Effector memory CD8-positive, alpha-beta T cell (primary cell): ENCODE measurements at regions not wholly inside any gene's neighbourhood (a gene's known extent, or its start where the extent isn't known, plus 50 kb on each side); places are given as distances from the start of the nearest gene placed in this dataset.

ENCODE experiments used
- ATAC-seq: fragments of 150-1000 bp; cut with Tn5 transposase; replicated peaks from 2 replicates; pipeline ENCODE4 v1.10.0; 2021; ENCODE audit warnings: mild to moderate bottlenecking, moderate library complexity
- DNase-seq, 3 experiments: peaks; one replicate each; pipeline ENCODE4 v3.0.0; 2021
- H3K27ac Mint-ChIP-seq, 2 donors: one replicate each; pipeline ENCODE4 v1.8.0; 2022; ENCODE audit warnings: mild to moderate bottlenecking in 2 of 2, mixed read lengths in 2 of 2, moderate library complexity in 2 of 2
- H3K27me3 Mint-ChIP-seq, 2 donors: one replicate each; pipeline ENCODE4 v1.8.0; 2022; ENCODE audit warnings: mixed read lengths in 2 of 2
- H3K36me3 Mint-ChIP-seq: one replicate; pipeline ENCODE4 v1.8.0; 2022; ENCODE audit warnings: mild to moderate bottlenecking, moderate library complexity, mixed read lengths; ENCODE audit not compliant: insufficient read depth
- H3K4me1 Mint-ChIP-seq, 2 donors: one replicate each; pipeline ENCODE4 v1.8.0; 2022; ENCODE audit warnings: low read depth in 2 of 2, mixed read lengths in 2 of 2
- H3K4me3 Mint-ChIP-seq, 2 donors: one replicate each; pipeline ENCODE4 v1.8.0; 2022; ENCODE audit warnings: mild to moderate bottlenecking in 2 of 2, mixed read lengths in 2 of 2, moderate library complexity in 2 of 2
- H3K9me3 Mint-ChIP-seq, 2 donors: one replicate each; pipeline ENCODE4 v1.8.0; 2022; ENCODE audit warnings: mixed read lengths in 2 of 2

DNA sequence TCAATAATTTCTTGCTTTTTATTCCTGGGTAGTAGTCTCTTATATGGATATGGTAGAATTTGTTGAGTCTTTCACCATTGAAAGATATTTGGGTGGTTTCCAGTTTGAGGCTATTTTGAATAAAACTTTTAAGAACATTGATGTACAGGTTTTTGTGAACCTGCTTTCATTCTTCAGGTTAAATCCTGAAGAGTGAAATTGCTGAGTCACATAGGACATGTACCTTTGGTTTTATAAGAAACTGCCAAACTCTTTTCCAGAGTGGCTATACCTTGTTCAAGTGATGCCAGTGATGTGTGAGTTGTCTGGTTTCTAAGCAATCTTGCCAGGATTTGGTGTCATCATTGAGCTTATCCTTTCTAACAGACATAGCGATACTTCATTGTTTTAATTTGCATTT is 184.6 kb upstream of the PZP start:
- no peak overlapping the region for H3K27ac Mint-ChIP-seq

DNA sequence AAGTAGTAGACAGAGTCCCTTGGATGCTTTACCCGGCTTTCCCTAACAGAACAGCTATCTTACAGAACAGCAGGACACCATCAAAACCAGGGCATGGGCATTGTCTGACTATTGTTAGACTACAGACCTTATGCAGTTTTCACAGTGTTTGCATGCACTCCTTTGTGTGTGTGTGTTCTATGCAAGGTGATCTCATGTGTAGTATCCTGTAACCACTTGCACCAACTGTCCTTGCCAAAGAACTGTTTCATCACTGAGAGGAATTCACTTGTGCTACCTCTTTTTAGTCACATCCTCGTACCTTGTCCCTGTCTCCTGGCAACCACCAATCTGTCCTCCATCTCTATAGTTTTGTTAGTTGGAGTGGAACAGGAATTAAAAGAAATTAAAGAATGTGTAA is 183.6 kb upstream of the PZP start:
- Mint-ChIP-seq H3K27ac (no peak overlapping the region), H3K4me1 (peaks cover 5 to 9% of the 10 kb centered on the region in 2 donors), H3K27me3 (no peaks in the 10 kb centered on the region), H3K4me3 (no peak overlapping the region), H3K36me3 (no peaks in the 10 kb centered on the region), H3K9me3 (no peaks in the 10 kb centered on the region)
- DNase-seq: no peak
- ATAC-seq: no peak

More for the DNA sequence above, 184.6 kb upstream of the PZP start:
- H3K4me3 Mint-ChIP-seq: no peak overlapping the region
- no peaks in the 10 kb centered on the region for H3K36me3 Mint-ChIP-seq
- ATAC-seq: no peak
- no peaks in the 10 kb centered on the region for H3K27me3 Mint-ChIP-seq
- DNase-seq: no peak
- no peaks in the 10 kb centered on the region for H3K9me3 Mint-ChIP-seq
- H3K4me1 Mint-ChIP-seq: peaks cover 2% of the 10 kb centered on the region in 2 donors

DNA sequence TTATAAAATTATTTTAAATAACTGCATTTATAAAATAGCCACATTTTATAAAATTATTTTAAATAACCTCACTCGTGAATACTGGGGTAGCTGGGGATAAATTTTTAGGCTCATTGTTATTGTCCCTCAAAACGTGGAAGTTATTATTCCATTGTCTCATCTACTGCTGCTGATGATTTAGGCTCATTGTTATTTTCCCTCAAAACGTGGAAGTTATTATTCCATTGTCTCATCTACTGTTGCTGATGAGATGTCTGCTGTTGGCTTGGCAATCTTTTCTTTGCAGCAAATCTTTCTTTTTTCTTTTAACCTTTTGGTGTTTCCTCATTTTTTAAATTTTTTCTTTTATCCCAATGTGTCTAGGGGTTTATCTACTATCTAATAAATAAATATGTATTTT is 182.6 kb upstream of the PZP start:
- Mint-ChIP-seq H3K4me1 (peaks cover 5 to 9% of the 10 kb centered on the region in 2 donors), H3K36me3 (no peaks in the 10 kb centered on the region), H3K27ac (no peak overlapping the region), H3K27me3 (no peaks in the 10 kb centered on the region), H3K9me3 (no peaks in the 10 kb centered on the region), H3K4me3 (no peak overlapping the region)
- ATAC-seq (no peak), DNase-seq (no peak)

DNA sequence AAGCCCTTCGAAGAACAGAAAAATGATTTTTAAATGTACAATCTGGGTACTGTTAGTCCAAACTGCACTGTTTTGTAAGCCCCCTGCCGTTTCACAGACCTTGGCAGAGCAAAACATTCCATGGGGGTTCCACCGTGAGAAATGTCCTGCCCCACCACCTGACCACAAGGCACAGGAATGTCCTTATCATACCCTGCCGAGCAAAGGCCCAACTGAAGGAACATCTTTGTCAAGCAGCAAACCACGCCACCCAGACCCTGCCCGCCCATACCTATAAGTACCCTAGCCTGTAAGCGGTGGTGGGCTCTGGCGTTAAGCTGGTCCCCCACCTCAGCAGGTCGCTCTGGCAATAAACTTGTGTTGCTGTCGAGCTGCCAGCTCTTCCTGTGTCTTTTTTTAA is 181.6 kb upstream of the PZP start:
- Mint-ChIP-seq H3K4me3 (no peak overlapping the region), H3K36me3 (no peaks in the 10 kb centered on the region), H3K9me3 (no peaks in the 10 kb centered on the region), H3K27me3 (no peaks in the 10 kb centered on the region), H3K27ac (no peak overlapping the region), H3K4me1 (peaks cover 5 to 9% of the 10 kb centered on the region in 2 donors)
- ATAC-seq: no peak
- DNase-seq: no peak

DNA sequence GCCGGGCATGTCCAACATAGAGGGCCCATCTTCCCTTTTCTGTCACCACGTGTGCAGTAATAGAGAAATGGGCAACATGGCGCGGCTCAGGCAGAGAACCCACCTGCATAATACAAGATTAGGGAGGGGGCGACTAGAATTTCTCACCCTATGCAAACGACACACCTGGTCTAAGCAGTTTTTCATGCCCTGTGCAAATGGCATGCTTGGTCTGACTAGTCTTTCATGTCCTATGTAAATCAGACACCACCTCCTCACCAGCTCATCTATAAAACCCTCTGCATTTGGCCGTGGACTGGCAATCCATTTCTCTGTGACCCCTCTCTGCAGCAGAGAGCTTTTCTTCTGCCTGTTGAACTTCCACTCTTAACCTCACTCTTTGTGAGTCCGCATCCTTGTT is 180.2 kb upstream of the PZP start:
- Mint-ChIP-seq H3K27ac (no peak overlapping the region), H3K4me1 (peaks cover 7 to 9% of the 10 kb centered on the region in 2 donors), H3K36me3 (no peaks in the 10 kb centered on the region), H3K9me3 (no peaks in the 10 kb centered on the region), H3K4me3 (no peak overlapping the region), H3K27me3 (no peaks in the 10 kb centered on the region)
- no peak for ATAC-seq
- DNase-seq: no peak

DNA sequence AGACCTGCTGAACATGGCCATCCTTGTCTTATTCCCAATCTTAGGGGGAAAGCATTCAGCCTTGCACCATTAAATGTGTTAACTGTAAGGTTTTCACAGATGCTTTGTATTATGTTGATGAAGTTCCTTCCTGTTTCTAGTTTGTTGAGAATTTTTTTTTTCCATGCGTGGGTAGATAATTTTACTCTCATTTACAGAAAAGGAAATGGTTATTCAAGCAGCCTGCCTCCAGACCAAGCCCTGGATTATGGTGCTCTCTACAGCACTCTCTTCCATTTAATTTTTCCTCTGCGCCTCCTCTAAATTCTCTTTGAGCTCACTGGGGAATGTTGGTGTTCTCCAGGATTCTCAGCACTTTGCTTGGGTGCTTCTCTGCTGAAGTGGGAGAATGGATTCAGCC is 179.3 kb upstream of the PZP start:
- H3K27me3 Mint-ChIP-seq: no peaks in the 10 kb centered on the region
- ATAC-seq (no peak), DNase-seq (no peak)
- no peaks in the 10 kb centered on the region for H3K36me3 Mint-ChIP-seq
- no peaks in the 10 kb centered on the region for H3K9me3 Mint-ChIP-seq
- H3K4me1 Mint-ChIP-seq: peaks cover 7 to 9% of the 10 kb centered on the region in 2 donors
- peak overlapping the region; percentile 12 to 79 for H3K27ac Mint-ChIP-seq
- no peak overlapping the region for H3K4me3 Mint-ChIP-seq

DNA sequence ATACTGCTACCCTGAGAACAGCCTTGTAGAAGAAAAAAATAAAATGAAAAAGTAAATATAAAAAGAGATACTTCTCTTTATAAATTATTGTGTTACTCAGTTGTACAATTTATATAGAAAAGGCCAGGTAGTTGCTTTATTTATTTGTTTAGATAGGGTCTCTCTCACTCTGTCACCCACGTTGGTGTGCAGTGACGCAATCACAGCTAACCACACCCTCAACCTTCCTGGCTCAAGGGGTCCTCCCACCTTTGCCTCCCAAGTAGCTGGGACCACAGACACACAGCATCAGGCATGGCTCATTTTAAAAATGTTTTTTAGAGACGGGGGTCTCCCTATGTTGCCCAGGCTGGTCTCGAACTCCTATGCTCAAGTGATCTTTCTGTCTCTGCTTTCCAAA is 175.4 kb upstream of the PZP start:
- H3K27ac Mint-ChIP-seq: no peak overlapping the region
- DNase-seq: no peak
- H3K36me3 Mint-ChIP-seq: no peaks in the 10 kb centered on the region
- H3K27me3 Mint-ChIP-seq: peaks cover 0 to 6% of the 10 kb centered on the region in 2 donors
- no peak for ATAC-seq
- H3K9me3 Mint-ChIP-seq: no peaks in the 10 kb centered on the region
- peaks cover 7 to 9% of the 10 kb centered on the region in 2 donors for H3K4me1 Mint-ChIP-seq
- no peak overlapping the region for H3K4me3 Mint-ChIP-seq

DNA sequence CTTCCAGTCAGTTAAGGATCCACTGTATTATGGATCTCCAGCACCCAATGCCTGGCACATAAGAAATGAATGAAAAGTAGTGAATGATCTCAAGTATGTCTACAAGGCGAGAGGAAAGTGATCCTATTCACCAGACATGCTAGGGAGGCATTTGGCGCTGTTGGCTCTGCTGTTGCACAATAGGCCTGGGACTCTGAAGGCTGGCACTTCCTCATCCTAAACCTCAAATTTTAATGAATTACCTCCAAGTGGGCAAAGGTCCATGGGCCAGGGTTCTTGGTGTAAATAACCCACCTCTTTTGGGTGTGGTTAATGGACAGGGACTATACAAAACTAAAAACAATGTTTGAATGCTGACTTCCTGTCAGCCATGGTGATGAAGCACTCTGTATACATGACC is 173.4 kb upstream of the PZP start:
- peaks cover 0 to 2% of the 10 kb centered on the region in 2 donors for H3K4me1 Mint-ChIP-seq
- H3K27me3 Mint-ChIP-seq: peaks cover 0 to 15% of the 10 kb centered on the region in 2 donors
- H3K4me3 Mint-ChIP-seq: no peak overlapping the region
- H3K9me3 Mint-ChIP-seq: no peaks in the 10 kb centered on the region
- ATAC-seq (no peak), DNase-seq (no peak)
- no peak overlapping the region for H3K27ac Mint-ChIP-seq
- H3K36me3 Mint-ChIP-seq: no peaks in the 10 kb centered on the region

DNA sequence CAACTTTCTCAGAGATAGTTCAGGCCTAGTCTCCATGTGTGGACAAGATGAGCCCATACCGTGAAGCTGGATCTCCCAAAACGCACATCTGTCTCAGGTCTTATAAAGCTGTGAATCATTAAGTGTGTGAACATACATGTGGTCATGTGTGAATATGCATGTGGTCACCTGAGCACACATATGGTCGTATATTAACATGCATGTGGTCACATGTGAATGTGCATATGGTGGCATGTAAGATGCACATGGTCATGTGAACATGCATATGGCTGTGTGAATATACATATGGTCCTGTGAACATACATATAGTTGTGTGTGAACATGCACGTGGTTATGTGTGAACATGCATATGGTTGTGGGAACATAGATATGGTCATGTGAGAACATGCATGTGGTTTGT is 172.5 kb upstream of the PZP start:
- H3K4me3 Mint-ChIP-seq: no peak overlapping the region

DNA sequence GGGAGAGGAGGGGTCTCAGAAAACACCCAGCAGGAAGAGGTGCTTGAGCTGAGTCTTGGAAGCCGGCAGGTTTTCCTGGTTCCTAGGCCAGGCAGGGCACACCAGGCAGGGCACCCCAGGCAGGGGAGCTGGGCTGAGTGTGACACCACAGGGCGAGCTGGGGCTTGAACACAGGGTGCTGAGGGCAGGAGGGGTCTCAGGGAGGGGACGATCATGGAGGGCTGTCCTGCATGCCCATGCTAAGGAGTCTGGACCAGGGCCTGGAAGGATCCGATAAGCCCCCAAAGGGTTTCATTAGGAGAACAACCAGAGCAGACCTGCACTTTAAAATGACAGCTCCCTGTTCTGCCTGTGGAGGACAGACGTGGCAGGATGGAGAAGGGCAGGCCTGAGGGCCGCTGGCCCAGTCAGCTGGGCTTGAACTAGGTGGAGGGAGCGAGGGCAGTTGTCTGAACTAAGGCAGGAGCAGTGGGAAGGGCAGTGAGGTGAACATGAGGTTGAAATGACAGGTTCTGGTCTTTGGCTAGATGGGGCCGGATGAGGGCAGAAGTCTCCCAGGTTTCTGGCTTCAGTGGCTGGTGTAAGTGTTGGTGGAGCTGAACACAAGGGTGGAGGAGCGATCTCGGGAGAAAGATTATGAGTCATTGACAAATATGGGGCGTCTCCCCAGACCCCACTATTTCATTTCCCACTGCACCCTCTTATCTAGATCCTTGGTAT is 171.0 kb upstream of the PZP start:
- Mint-ChIP-seq H3K27ac (no peak overlapping the region), H3K4me1 (peaks cover 0 to 2% of the 10 kb centered on the region in 2 donors), H3K9me3 (no peaks in the 10 kb centered on the region), H3K27me3 (peaks cover 0 to 26% of the 10 kb centered on the region in 2 donors), H3K36me3 (no peaks in the 10 kb centered on the region), H3K4me3 (no peak overlapping the region)
- ATAC-seq (no peak), DNase-seq (no peak)

More for the DNA sequence above, 172.5 kb upstream of the PZP start:
- ATAC-seq (no peak), DNase-seq (no peak)
- Mint-ChIP-seq H3K36me3 (no peaks in the 10 kb centered on the region), H3K4me1 (peaks cover 0 to 2% of the 10 kb centered on the region in 2 donors), H3K27me3 (peaks cover 0 to 24% of the 10 kb centered on the region in 2 donors), H3K27ac (no peak overlapping the region), H3K9me3 (no peaks in the 10 kb centered on the region)

DNA sequence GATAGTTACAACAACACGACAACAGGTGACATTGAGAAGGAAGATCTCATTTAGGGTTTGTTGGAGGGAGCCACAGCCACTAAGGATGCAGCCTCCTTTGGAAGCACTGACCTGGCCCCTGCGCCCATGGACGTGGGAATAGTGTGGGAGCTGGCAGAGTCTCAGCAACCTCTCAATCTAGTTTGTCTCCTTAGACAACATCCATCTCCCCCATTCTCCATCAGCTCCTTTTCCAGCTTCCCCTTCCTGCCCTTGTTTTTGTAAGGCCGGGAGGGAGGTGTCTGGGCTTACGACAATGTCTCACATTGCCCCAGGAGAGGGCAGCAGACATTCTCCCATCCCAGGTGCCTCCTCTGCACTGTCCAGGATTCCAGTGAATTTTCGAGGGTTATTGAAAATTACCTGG is 170.2 kb upstream of the PZP start:
- Mint-ChIP-seq H3K4me1 (no peaks in the 10 kb centered on the region), H3K27ac (no peak overlapping the region), H3K4me3 (no peak overlapping the region)

DNA sequence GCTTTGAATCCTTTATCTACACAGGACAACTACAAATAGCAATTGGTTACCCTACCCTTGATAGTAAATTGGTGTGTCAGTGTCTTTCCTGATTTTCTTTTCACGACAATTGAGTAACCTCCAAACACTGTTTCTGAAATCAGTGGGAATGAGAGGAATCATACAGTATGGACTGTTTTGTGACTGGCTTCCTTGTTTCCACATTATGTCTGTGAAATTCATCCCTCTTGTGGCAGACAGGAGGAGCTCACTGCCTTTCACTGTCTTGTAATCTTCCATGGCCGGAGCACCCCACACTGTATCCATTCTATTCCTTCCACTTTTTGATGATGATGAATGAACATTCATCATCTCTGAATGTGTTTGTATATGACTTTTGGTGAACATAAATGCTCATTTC is 164.0 kb upstream of the PZP start:
- H3K9me3 Mint-ChIP-seq: no peaks in the 10 kb centered on the region
- no peak for DNase-seq
- H3K27me3 Mint-ChIP-seq: peaks cover 0 to 18% of the 10 kb centered on the region in 2 donors
- ATAC-seq: no peak
- no peaks in the 10 kb centered on the region for H3K4me1 Mint-ChIP-seq
- H3K27ac Mint-ChIP-seq: no peak overlapping the region
- H3K4me3 Mint-ChIP-seq: no peak overlapping the region
- H3K36me3 Mint-ChIP-seq: no peaks in the 10 kb centered on the region

More for the DNA sequence above, 170.2 kb upstream of the PZP start:
- Mint-ChIP-seq H3K36me3 (no peaks in the 10 kb centered on the region), H3K27me3 (peaks cover 0 to 26% of the 10 kb centered on the region in 2 donors), H3K9me3 (no peaks in the 10 kb centered on the region)
- DNase-seq: no peak
- ATAC-seq: no peak

DNA sequence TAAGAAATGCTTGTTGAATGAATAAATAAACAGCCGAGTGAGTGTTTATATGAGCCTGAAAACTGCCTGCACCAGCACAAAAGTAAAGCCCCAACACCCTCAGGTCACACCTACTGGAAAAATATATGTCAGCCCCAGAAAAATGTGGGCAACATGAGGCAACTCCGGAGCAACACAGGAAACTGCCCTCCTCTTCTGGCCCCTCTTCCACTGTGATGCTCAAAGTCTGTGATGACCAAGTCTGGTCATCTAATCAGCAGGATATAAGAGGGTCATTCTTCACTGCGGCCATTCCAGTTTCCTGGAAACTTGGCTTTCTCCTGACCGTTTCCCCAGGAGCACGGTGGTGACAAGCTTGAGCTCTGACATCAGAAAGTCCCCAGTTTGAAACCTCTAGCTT is 159.6 kb upstream of the PZP start:
- Mint-ChIP-seq H3K27me3 (no peaks in the 10 kb centered on the region), H3K27ac (peak overlapping the region in 1 of 2 donors; percentile 24), H3K4me1 (peaks cover 26 to 31% of the 10 kb centered on the region in 2 donors), H3K4me3 (no peak overlapping the region), H3K9me3 (no peaks in the 10 kb centered on the region), H3K36me3 (no peaks in the 10 kb centered on the region)
- DNase-seq (no peak), ATAC-seq (no peak)

DNA sequence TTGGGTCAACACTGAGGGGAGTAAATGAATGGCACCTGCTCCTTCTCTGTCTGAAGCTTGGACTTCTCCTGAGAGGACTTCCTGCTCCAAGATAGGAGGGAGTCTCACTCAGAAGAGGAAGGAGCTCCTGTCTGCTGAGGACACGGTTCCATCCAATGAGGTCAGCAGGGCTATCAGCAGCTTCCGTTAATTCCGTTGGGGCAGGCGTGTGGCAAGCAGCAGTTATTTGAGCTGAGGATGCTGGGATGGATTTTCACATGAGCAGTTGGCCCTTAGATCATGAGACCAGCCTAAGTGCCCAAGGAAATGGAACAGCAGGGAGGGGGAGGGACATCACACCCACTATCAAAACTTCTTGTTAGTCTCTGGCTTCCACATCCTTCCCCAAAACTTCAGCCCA is 159.0 kb upstream of the PZP start:
- Mint-ChIP-seq H3K27ac (no peak overlapping the region), H3K36me3 (no peaks in the 10 kb centered on the region), H3K9me3 (no peaks in the 10 kb centered on the region), H3K4me3 (no peak overlapping the region), H3K4me1 (peaks cover 26 to 34% of the 10 kb centered on the region in 2 donors), H3K27me3 (no peaks in the 10 kb centered on the region)
- DNase-seq (no peak), ATAC-seq (no peak)
